C4-2B (cell line): ENCODE measurements at regions not wholly inside any gene's neighbourhood (a gene's known extent, or its start where the extent isn't known, plus 50 kb on each side); places are given as distances from the start of the nearest gene placed in this dataset.

ENCODE experiments used
- CTCF ChIP-seq: fragments of 450-650 bp; conservative IDR thresholded peaks from 2 replicates; pipeline ENCODE4 v1.5.1; 2017; ENCODE audit warnings: mild to moderate bottlenecking
- ZFX ChIP-seq: fragments of 450-650 bp; IDR thresholded peaks from 2 replicates; pipeline ENCODE4 v1.6.1; 2017

- TF ChIP-seq CTCF: no peak
- TF ChIP-seq ZFX: no peak
Observed at GRCh38 chr3:181316482-181316881, 326.9 kb upstream of the DNAJC19 start.
